T47D (cell line): ENCODE measurements at regions not wholly inside any gene's neighbourhood (a gene's known extent, or its start where the extent isn't known, plus 50 kb on each side); places are given as distances from the start of the nearest gene placed in this dataset.
"Not testable (repeated sequence)": the region's sequence is repeated elsewhere in the genome, so short reads cannot be mapped to it uniquely, and the experiment has no call there.

Experiments
- DNase-seq, 2 experiments: peaks; one replicate each; pipeline versions ENCODE4 v3.0.0 to v3.0.0-alpha.2; 2011 to 2012; ENCODE audit warnings: low read depth in 1 of 2, low spot score in 1 of 2
- JUND ChIP-seq: IDR thresholded peaks from 2 replicates; pipeline ENCODE4 v1.6.1; 2012; ENCODE audit warnings: low read depth
- in situ Hi-C: cut with HindIII; loops from 2 replicates; pipeline ENCODE4 v1.10.0; 2016; ENCODE audit warnings: low sequenced_read_pairs, low pct_unique_long_range_greater_than_20kb

DNA sequence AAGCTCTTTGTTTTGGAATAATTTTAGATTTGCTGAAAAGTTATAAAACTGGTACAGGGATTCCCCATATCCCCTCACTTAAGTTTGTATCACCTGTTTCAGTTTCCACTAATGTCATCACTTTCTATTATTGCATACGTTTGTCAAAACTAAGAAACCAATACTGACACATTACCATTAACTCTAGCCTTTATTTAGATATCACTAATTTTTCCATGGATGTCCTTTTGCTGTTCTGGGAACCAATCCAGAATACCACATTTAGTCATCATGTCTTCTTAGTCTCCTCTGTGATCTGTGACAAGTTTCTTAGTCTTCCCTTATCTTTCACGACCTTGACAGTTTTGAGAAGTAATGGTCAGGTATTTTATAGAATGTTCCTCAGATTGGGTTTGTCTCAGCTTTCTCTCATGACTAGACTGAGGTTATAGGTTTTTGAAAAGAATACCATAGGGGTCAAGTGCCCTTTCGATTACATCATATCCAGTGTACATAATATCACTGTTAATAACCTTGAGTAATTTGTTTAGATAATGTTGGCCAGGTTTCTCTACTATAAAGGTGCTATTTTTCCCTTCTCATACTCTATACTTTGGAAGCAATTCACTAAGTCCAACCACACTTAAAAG, 51.9 kb upstream of the NMUR2 start:
- no peak for DNase-seq
- in situ Hi-C loops: no loop called here

GRCh38 chr5:152462021-152462721, 57.1 kb upstream of the NMUR2 start:
- no peak for DNase-seq
- no peak for TF ChIP-seq JUND
- in situ Hi-C loops: no loop called here

More for the DNA sequence above, 51.9 kb upstream of the NMUR2 start:
- no peak for TF ChIP-seq JUND

GRCh38 chr5:152464048-152464447, 59.0 kb upstream of the NMUR2 start:
- TF ChIP-seq JUND: no peak
- in situ Hi-C loops: no loop called here
- no peak for DNase-seq

GRCh38 chr5:152465140-152465539, 60.1 kb upstream of the NMUR2 start:
- in situ Hi-C loops: no loop called here
- DNase-seq: no peak
- TF ChIP-seq JUND: no peak

DNA sequence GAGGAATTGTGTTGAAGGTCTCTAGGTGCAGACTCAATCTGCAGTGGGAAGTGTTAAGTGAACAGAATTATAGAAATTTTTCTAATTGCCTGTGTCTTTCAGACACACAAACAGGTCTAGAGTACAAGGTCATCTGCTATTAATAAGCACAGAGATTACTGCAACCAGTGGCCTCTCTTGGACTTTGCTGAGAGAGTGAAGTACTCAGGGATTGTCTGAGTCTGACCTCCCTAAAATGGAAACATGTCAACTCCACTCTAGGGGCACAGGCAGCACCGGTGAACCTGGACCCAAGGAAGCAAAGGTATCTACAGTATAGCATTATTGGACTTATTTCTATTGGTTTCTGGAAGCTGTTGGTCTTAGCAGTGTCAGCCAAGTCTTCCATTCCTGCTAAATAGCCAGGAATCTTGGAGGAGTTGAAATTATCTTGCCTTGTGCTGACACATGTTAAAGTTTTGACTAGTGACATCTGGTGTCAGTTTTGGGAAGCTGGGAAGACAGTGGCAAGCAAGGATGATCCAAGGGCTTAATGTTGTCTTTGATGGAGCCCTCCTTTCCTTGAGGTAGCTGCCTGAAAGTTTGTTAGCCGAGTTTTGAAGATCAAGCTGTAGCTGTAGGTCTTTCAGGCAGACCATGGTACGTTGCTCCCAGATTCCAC, 61.1 kb upstream of the NMUR2 start:
- no peak for TF ChIP-seq JUND
- in situ Hi-C loops: no loop called here
- no peak for DNase-seq

GRCh38 chr5:152470167-152470566, 65.1 kb upstream of the NMUR2 start:
- no peak for DNase-seq
- in situ Hi-C loops: no loop called here
- no peak for TF ChIP-seq JUND

DNA sequence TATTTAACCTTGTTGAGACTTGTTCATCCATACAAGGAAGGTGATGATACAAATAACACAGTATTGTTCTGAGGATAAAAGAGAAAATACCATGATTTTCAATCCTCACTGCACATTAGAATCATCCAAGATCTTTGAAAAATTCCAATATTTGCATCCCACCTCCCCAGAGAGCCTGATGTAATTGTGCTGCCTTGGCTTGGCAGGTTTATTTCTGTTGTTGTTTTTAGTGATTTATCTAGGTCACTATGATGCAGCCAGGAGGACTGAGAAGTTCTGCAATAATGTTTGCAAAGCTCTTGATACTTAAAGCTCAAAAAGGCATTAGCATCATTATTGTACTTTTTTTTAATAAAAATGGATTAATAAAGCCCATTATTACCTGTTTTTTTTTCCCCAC, 67.0 kb upstream of the NMUR2 start:
- in situ Hi-C loops: no loop called here
- TF ChIP-seq JUND: no peak

DNA sequence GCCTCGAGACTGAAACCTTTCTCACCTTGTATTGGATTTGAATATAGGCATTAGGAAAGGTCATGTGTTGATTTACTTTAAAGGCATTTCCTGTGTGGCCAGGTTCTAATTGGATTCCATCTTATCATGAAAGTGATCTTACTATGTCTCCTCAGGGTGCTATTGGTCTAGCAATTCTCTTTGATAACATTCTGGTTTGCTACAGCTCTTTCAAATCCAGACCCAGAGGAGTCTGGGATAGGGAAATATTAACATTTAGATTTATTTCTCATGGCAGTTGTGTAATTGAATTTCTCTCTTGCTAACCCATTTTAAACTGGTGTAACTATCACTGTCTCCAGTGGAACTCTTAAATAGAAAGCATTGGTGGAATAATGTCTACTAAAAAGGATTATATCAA, 69.9 kb upstream of the NMUR2 start:
- TF ChIP-seq JUND: no peak
- in situ Hi-C loops: no loop called here
- DNase-seq: no peak

More for the DNA sequence above, 67.0 kb upstream of the NMUR2 start:
- DNase-seq: no peak

DNA sequence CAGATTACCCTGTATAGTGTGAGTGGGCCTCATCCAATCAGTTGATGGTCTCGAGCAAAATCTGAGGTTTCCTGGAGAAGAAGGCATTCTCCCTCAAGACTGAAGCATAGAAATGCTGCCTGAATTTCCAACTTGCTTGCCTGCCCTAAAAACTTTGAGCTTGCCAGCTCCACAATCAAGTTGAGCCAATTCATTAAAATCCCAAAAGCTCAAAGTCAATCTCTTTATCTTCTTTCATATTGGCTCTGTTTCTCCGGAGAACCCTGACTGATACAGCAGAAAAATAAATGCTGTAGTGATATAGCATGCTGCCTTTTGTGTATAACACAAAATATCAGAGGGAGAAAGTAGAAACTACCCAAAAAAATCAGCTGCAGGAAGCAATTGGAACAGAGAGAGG, 72.5 kb upstream of the NMUR2 start:
- DNase-seq: no peak
- TF ChIP-seq JUND: no peak
- in situ Hi-C loops: no loop called here

DNA sequence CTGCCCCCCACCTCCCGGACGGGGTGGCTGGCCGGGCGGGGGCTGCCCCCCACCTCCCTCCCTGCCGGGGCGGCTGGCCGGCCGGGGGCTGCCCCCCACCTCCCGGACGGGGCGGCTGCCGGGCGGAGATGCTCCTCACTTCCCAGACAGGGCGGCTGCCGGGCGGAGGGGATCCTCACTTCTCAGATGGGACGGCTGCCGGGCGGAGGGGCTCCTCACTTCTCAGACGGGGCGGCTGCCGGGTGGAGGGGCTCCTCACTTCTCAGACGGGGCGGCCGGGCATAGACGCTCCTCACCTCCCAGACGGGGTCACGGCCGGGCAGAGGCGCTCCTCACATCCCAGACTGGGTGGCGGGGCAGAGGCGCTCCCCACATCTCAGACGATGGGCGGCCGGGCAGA, 74.8 kb upstream of the NMUR2 start:
- in situ Hi-C loops, DNase-seq: not testable (repeated sequence)

GRCh38 chr5:152480677-152481076, 75.6 kb upstream of the NMUR2 start:
- in situ Hi-C loops, DNase-seq: not testable (repeated sequence)

- no peak for TF ChIP-seq JUND
- DNase-seq: no peak
- in situ Hi-C loops: no loop called here
Observed at GRCh38 chr5:152487130-152487529, 82.1 kb upstream of the NMUR2 start.

DNA sequence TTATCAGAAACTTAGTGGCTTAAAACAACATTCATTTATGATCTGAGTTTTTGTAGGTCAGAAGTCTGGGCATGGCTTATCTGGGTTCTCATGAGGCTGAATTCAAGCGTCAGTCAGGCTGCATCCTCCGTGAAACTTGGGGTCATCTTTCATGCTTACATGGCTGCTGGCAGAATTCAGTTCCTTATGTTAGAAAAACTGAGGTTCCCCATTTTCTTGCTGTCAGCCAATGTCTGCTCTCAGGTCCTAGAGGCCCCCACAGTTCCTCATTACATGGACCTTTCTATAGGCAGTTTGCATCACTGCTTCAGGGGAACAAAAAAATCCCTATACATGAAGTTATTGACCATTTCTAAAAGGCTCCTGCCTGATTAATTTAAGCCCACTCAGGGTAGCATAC, 83.8 kb upstream of the NMUR2 start:
- DNase-seq: no peak
- in situ Hi-C loops: no loop called here
- TF ChIP-seq JUND: no peak
